Fibroblast of lung (primary cell): ENCODE measurements at regions not wholly inside any gene's neighbourhood (a gene's known extent, or its start where the extent isn't known, plus 50 kb on each side); places are given as distances from the start of the nearest gene placed in this dataset.
"Not testable (repeated sequence)": the region's sequence is repeated elsewhere in the genome, so short reads cannot be mapped to it uniquely, and the experiment has no call there.

ENCODE experiments used
- DNase-seq, 2 donors: peaks; one replicate each; pipeline versions ENCODE4 v3.0.0 to v3.0.0-alpha.2; 2010; ENCODE audit warnings: low read depth in 2 of 2
- H2AFZ ChIP-seq: 2 replicates; pipeline ENCODE4 v1.5.1; 2012; ENCODE audit warnings: low read length, control low read depth, inconsistent platforms
- H3K27ac ChIP-seq: 2 replicates; pipeline ENCODE4 v1.5.1; 2011; ENCODE audit warnings: low read length, control low read depth; ENCODE audit not compliant: insufficient read depth
- H3K27me3 ChIP-seq: 2 replicates; pipeline ENCODE4 v1.5.1; 2011; ENCODE audit warnings: mild to moderate bottlenecking, low read length; ENCODE audit not compliant: control insufficient read depth, insufficient read depth
- H3K36me3 ChIP-seq: 2 replicates; pipeline ENCODE4 v1.5.1; 2011; ENCODE audit warnings: low read length; ENCODE audit not compliant: control insufficient read depth, insufficient read depth
- H3K4me1 ChIP-seq: 2 replicates; pipeline ENCODE4 v1.5.1; 2011; ENCODE audit warnings: low read length; ENCODE audit not compliant: control insufficient read depth, insufficient read depth; ENCODE audit errors: extremely low read depth
- H3K4me2 ChIP-seq: 2 replicates; pipeline ENCODE4 v1.5.1; 2011; ENCODE audit warnings: low read length, control low read depth; ENCODE audit not compliant: insufficient read depth; ENCODE audit errors: extremely low read depth
- H3K4me3 ChIP-seq, 4 experiments: fragments of 200-600 bp in 1 of 4; sonication (generic) in 1 of 4; replicated peaks in 1 of 4; 2 replicates each; pipeline ENCODE4 v1.5.1; 2011 to 2016; ENCODE audit warnings: low read length in 4 of 4, low read depth in 3 of 4, mild to moderate bottlenecking in 3 of 4, control low read depth in 2 of 4, inconsistent platforms in 1 of 4, mixed read lengths in 1 of 4; ENCODE audit not compliant: insufficient read depth in 1 of 4; ENCODE audit errors: control extremely low read depth in 1 of 4
- H3K79me2 ChIP-seq: 2 replicates; pipeline ENCODE4 v1.5.1; 2012; ENCODE audit warnings: mild to moderate bottlenecking, low read length, inconsistent platforms; ENCODE audit not compliant: control insufficient read depth, insufficient read depth
- H3K9ac ChIP-seq: 2 replicates; pipeline ENCODE4 v1.5.1; 2011; ENCODE audit warnings: mild to moderate bottlenecking, low read length, control low read depth; ENCODE audit not compliant: insufficient read depth
- H3K9me3 ChIP-seq: 2 replicates; pipeline ENCODE4 v1.5.1; 2012; ENCODE audit warnings: low read depth, low read length; ENCODE audit not compliant: control insufficient read depth, insufficient read depth
- H4K20me1 ChIP-seq: 2 replicates; pipeline ENCODE4 v1.5.1; 2011; ENCODE audit warnings: low read length; ENCODE audit not compliant: control insufficient read depth, insufficient read depth; ENCODE audit errors: extremely low read depth
- CTCF ChIP-seq, 2 donors: IDR thresholded peaks in 1 of 2; conservative IDR thresholded peaks in 1 of 2; 1 replicate in 1 of 2; 2 replicates in 1 of 2; pipeline ENCODE4 v1.5.1; 2011 to 2012; ENCODE audit warnings: low read length in 2 of 2, control low read depth in 1 of 2, inconsistent platforms in 1 of 2, low read depth in 1 of 2, mild to moderate bottlenecking in 1 of 2
- EZH2 ChIP-seq: IDR thresholded peaks from 2 replicates; pipeline ENCODE4 v1.5.1; 2012; ENCODE audit warnings: low read length, control low read depth, mild to moderate bottlenecking; ENCODE audit errors: missing control alignments

DNA sequence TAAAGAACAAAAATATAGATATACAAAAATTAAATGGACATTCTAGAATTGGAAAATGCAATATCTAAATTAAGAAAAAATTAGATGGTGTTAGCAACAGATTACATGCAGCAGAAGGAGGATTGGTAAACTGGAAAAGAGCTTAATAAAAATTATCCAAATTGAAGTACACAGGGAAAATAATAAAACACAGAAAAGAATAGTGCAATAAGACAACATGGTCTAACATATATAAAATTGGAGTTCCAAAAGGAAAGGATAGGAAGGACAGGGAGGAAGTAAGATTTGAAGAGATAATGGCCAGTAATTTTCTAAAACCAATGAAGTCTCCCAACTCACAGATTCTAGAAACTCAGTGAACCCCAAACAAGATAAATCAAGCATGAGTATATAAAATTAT is 194.5 kb downstream of the TBX18 start:
- no peak for TF ChIP-seq EZH2
- no peak for TF ChIP-seq CTCF (conservative IDR thresholded peaks at IDR 0.05 in 1 of 2, IDR thresholded peaks at IDR 0.05 in 1 of 2; ENCODE audit: low read depth in 1 of 2, low read length in 2 of 2)
- Histone ChIP-seq H3K27ac (no peak overlapping the region), H3K79me2 (no peaks in the 10 kb centered on the region)

DNA sequence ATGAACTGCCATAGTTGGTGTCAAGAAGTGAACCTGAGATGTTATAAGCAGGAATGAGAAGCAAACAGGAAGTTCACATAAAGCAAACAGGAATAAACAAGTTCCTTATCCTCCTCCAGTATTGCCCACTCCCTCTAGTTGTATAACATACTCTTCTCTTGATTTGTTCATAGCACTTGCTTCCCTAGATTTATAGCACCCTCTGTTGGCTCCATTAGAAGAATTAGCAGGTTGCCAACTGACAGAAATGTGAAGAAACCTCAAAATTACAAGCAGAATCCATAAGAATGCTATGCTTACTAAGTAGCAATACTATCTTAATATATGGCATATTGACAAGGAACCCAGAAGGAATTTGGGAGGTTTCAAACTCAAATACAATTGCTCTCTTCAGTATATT is 195.4 kb downstream of the TBX18 start:
- TF ChIP-seq CTCF (conservative IDR thresholded peaks at IDR 0.05 in 1 of 2, IDR thresholded peaks at IDR 0.05 in 1 of 2; ENCODE audit: low read depth in 1 of 2, low read length in 2 of 2), result peak; percentile 37 to 51
- no peak for TF ChIP-seq EZH2
- no peaks in the 10 kb centered on the region for H3K36me3 ChIP-seq
- no peak overlapping the region for H3K27ac ChIP-seq
- H3K4me2 ChIP-seq, result no peak overlapping the region
- no peaks in the 10 kb centered on the region for H3K27me3 ChIP-seq
- H4K20me1 ChIP-seq, result no peaks in the 10 kb centered on the region
- H3K4me3 ChIP-seq, result no peak overlapping the region
- no peaks in the 10 kb centered on the region for H3K9me3 ChIP-seq
- H3K9ac ChIP-seq, result no peak overlapping the region
- DNase-seq, result peak; percentile 53 to 79
- H2AFZ ChIP-seq, result no peak overlapping the region
- H3K79me2 ChIP-seq, result no peaks in the 10 kb centered on the region
- no peaks in the 10 kb centered on the region for H3K4me1 ChIP-seq

More for the DNA sequence above, 194.5 kb downstream of the TBX18 start:
- no peak overlapping the region for H3K4me2 ChIP-seq
- no peaks in the 10 kb centered on the region for H3K4me1 ChIP-seq
- H3K9ac ChIP-seq, result no peak overlapping the region
- no peaks in the 10 kb centered on the region for H4K20me1 ChIP-seq
- H3K27me3 ChIP-seq, result no peaks in the 10 kb centered on the region
- no peak overlapping the region for H2AFZ ChIP-seq
- no peak for DNase-seq
- no peaks in the 10 kb centered on the region for H3K9me3 ChIP-seq
- no peaks in the 10 kb centered on the region for H3K36me3 ChIP-seq
- no peak overlapping the region for H3K4me3 ChIP-seq

DNA sequence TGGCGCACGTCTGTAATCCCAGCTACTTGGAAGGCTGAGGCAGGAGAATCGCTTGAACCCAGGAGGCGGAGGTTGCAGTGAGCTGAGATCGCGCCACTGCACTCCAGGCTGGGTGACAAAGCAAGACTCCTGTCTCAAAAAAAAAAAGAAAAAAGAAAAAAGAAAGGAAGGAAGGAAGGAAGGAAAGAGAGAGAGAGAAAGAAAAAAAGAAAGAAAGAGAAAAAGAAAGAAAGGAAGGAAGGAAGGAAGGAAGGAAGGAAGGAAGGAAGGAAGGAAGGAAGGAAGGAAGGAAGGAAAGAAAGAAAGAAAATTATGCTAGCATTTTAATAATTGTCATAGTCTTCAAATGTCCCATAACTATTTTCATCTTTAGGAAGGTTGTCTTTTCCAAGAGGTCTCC is 198.7 kb downstream of the TBX18 start:
- H3K79me2 ChIP-seq, H4K20me1 ChIP-seq: not testable (repeated sequence)

More for the DNA sequence above, 198.7 kb downstream of the TBX18 start:
- H3K4me1 ChIP-seq, H3K4me3 ChIP-seq, DNase-seq, H3K27ac ChIP-seq, H2AFZ ChIP-seq, H3K27me3 ChIP-seq, H3K36me3 ChIP-seq, H3K9me3 ChIP-seq, H3K4me2 ChIP-seq, H3K9ac ChIP-seq: not testable (repeated sequence)
